ENCODE measurements at regions not wholly inside any gene's neighbourhood (a gene's known extent, or its start where the extent isn't known, plus 50 kb on each side); places are given as distances from the start of the nearest gene placed in this dataset.

- Histone ChIP-seq H3K4me1 (ENCODE audit: control insufficient read depth, insufficient read depth, low read length) (no peaks in the 10 kb centered on the region), H3K36me3 (ENCODE audit: control insufficient read depth, insufficient read depth, low read length) (no peaks in the 10 kb centered on the region), H3K27me3 (ENCODE audit: control insufficient read depth, insufficient read depth, low read length) (no peaks in the 10 kb centered on the region), H3K4me3 (ENCODE audit: low read depth, low read length) (no peak overlapping the region), H3K27ac (ENCODE audit: low read depth, low read length) (no peak overlapping the region), H3K9me3 (ENCODE audit: control insufficient read depth, insufficient read depth, low read length) (no peaks in the 10 kb centered on the region)
- WGBS (ENCODE audit: insufficient coverage) = 80% methylated on average over 1 of the region's 3 CpGs
- DNase-seq (ENCODE audit: low read depth in 4 of 6, low spot score in 6 of 6) = no peak
These were observed 122.4 kb upstream of the VASH1 start for GRCh38 chr14:76638841-76639240.

- Histone ChIP-seq H3K4me3 (ENCODE audit: low read depth, low read length) (no peak overlapping the region), H3K27me3 (ENCODE audit: control insufficient read depth, insufficient read depth, low read length) (no peaks in the 10 kb centered on the region), H3K9me3 (ENCODE audit: control insufficient read depth, insufficient read depth, low read length) (no peaks in the 10 kb centered on the region), H3K36me3 (ENCODE audit: control insufficient read depth, insufficient read depth, low read length) (no peaks in the 10 kb centered on the region), H3K27ac (ENCODE audit: low read depth, low read length) (no peak overlapping the region), H3K4me1 (ENCODE audit: control insufficient read depth, insufficient read depth, low read length) (peaks cover 7% of the 10 kb centered on the region)
- 94% methylated on average over 5 of the region's 6 CpGs for WGBS (ENCODE audit: insufficient coverage)
- DNase-seq (ENCODE audit: low read depth in 4 of 6, low spot score in 6 of 6) = no peak
These were observed 121.5 kb upstream of the VASH1 start for GRCh38 chr14:76639606-76640229.

GRCh38 chr14:76640923-76641395 is 120.3 kb upstream of the VASH1 start:
- H3K36me3 ChIP-seq (ENCODE audit: control insufficient read depth, insufficient read depth, low read length) = no peaks in the 10 kb centered on the region
- DNase-seq (ENCODE audit: low read depth in 4 of 6, low spot score in 6 of 6) = peak in 2 of 6 donors; percentile 23 to 72
- no peak overlapping the region for H3K4me3 ChIP-seq (ENCODE audit: low read depth, low read length)
- no peaks in the 10 kb centered on the region for H3K27me3 ChIP-seq (ENCODE audit: control insufficient read depth, insufficient read depth, low read length)
- no peak overlapping the region for H3K27ac ChIP-seq (ENCODE audit: low read depth, low read length)
- WGBS (ENCODE audit: insufficient coverage) = 63% methylated on average over 1 of the region's 1 CpG
- peaks cover 10% of the 10 kb centered on the region for H3K4me1 ChIP-seq (ENCODE audit: control insufficient read depth, insufficient read depth, low read length)
- no peaks in the 10 kb centered on the region for H3K9me3 ChIP-seq (ENCODE audit: control insufficient read depth, insufficient read depth, low read length)

GRCh38 chr14:76641541-76641940 is 119.7 kb upstream of the VASH1 start:
- H3K4me3 ChIP-seq (ENCODE audit: low read depth, low read length) = no peak overlapping the region
- H3K27ac ChIP-seq (ENCODE audit: low read depth, low read length) = no peak overlapping the region
- H3K9me3 ChIP-seq (ENCODE audit: control insufficient read depth, insufficient read depth, low read length) = no peaks in the 10 kb centered on the region
- H3K4me1 ChIP-seq (ENCODE audit: control insufficient read depth, insufficient read depth, low read length) = peaks cover 10% of the 10 kb centered on the region
- no peaks in the 10 kb centered on the region for H3K27me3 ChIP-seq (ENCODE audit: control insufficient read depth, insufficient read depth, low read length)
- no peaks in the 10 kb centered on the region for H3K36me3 ChIP-seq (ENCODE audit: control insufficient read depth, insufficient read depth, low read length)
- DNase-seq (ENCODE audit: low read depth in 4 of 6, low spot score in 6 of 6) = peak in 1 of 6 donors; percentile 10
- 77% methylated on average over 2 of the region's 4 CpGs for WGBS (ENCODE audit: insufficient coverage)

GRCh38 chr14:76643887-76644286 is 117.4 kb upstream of the VASH1 start:
- no peaks in the 10 kb centered on the region for H3K36me3 ChIP-seq (ENCODE audit: control insufficient read depth, insufficient read depth, low read length)
- no peaks in the 10 kb centered on the region for H3K27me3 ChIP-seq (ENCODE audit: control insufficient read depth, insufficient read depth, low read length)
- 24% methylated on average over 5 of the region's 6 CpGs for WGBS (ENCODE audit: insufficient coverage)
- no peak overlapping the region for H3K27ac ChIP-seq (ENCODE audit: low read depth, low read length)
- peaks cover 10% of the 10 kb centered on the region for H3K4me1 ChIP-seq (ENCODE audit: control insufficient read depth, insufficient read depth, low read length)
- H3K9me3 ChIP-seq (ENCODE audit: control insufficient read depth, insufficient read depth, low read length) = no peaks in the 10 kb centered on the region
- H3K4me3 ChIP-seq (ENCODE audit: low read depth, low read length) = no peak overlapping the region
- peak in 2 of 6 donors; percentile 18 to 58 for DNase-seq (ENCODE audit: low read depth in 4 of 6, low spot score in 6 of 6)

GRCh38 chr14:76644855-76645518 is 116.3 kb upstream of the VASH1 start:
- Histone ChIP-seq H3K27me3 (ENCODE audit: control insufficient read depth, insufficient read depth, low read length) (no peaks in the 10 kb centered on the region), H3K27ac (ENCODE audit: low read depth, low read length) (no peak overlapping the region), H3K4me3 (ENCODE audit: low read depth, low read length) (no peak overlapping the region), H3K9me3 (ENCODE audit: control insufficient read depth, insufficient read depth, low read length) (no peaks in the 10 kb centered on the region), H3K4me1 (ENCODE audit: control insufficient read depth, insufficient read depth, low read length) (peaks cover 10% of the 10 kb centered on the region), H3K36me3 (ENCODE audit: control insufficient read depth, insufficient read depth, low read length) (no peaks in the 10 kb centered on the region)
- DNase-seq (ENCODE audit: low read depth in 4 of 6, low spot score in 6 of 6) = peak; percentile 31 to 85 (median 43)
- 16% methylated on average over 11 of the region's 13 CpGs for WGBS (ENCODE audit: insufficient coverage)

- H3K27ac ChIP-seq (ENCODE audit: low read depth, low read length) = no peak overlapping the region
- H3K36me3 ChIP-seq (ENCODE audit: control insufficient read depth, insufficient read depth, low read length) = no peaks in the 10 kb centered on the region
- no peak overlapping the region for H3K4me3 ChIP-seq (ENCODE audit: low read depth, low read length)
- no peaks in the 10 kb centered on the region for H3K27me3 ChIP-seq (ENCODE audit: control insufficient read depth, insufficient read depth, low read length)
- H3K4me1 ChIP-seq (ENCODE audit: control insufficient read depth, insufficient read depth, low read length) = peaks cover 10% of the 10 kb centered on the region
- peak in 4 of 6 donors; percentile 35 to 87 (median 56) for DNase-seq (ENCODE audit: low read depth in 4 of 6, low spot score in 6 of 6)
- 62% methylated on average over 3 of the region's 7 CpGs for WGBS (ENCODE audit: insufficient coverage)
- H3K9me3 ChIP-seq (ENCODE audit: control insufficient read depth, insufficient read depth, low read length) = no peaks in the 10 kb centered on the region
These were observed 113.5 kb upstream of the VASH1 start for GRCh38 chr14:76647697-76648298.

GRCh38 chr14:76651410-76652055 is 109.7 kb upstream of the VASH1 start:
- H3K27me3 ChIP-seq (ENCODE audit: control insufficient read depth, insufficient read depth, low read length) = no peaks in the 10 kb centered on the region
- no peak for DNase-seq (ENCODE audit: low read depth in 4 of 6, low spot score in 6 of 6)
- no peaks in the 10 kb centered on the region for H3K9me3 ChIP-seq (ENCODE audit: control insufficient read depth, insufficient read depth, low read length)
- WGBS (ENCODE audit: insufficient coverage) = 74% methylated on average over 2 of the region's 3 CpGs
- H3K36me3 ChIP-seq (ENCODE audit: control insufficient read depth, insufficient read depth, low read length) = no peaks in the 10 kb centered on the region
- no peaks in the 10 kb centered on the region for H3K4me1 ChIP-seq (ENCODE audit: control insufficient read depth, insufficient read depth, low read length)
- no peak overlapping the region for H3K27ac ChIP-seq (ENCODE audit: low read depth, low read length)
- no peak overlapping the region for H3K4me3 ChIP-seq (ENCODE audit: low read depth, low read length)

GRCh38 chr14:76653875-76654572 is 107.2 kb upstream of the VASH1 start:
- H3K27me3 ChIP-seq (ENCODE audit: control insufficient read depth, insufficient read depth, low read length) = no peaks in the 10 kb centered on the region
- WGBS (ENCODE audit: insufficient coverage) = 100% methylated on average over 1 of the region's 8 CpGs
- DNase-seq (ENCODE audit: low read depth in 4 of 6, low spot score in 6 of 6) = no peak
- H3K27ac ChIP-seq (ENCODE audit: low read depth, low read length) = no peak overlapping the region
- no peaks in the 10 kb centered on the region for H3K4me1 ChIP-seq (ENCODE audit: control insufficient read depth, insufficient read depth, low read length)
- no peak overlapping the region for H3K4me3 ChIP-seq (ENCODE audit: low read depth, low read length)
- H3K36me3 ChIP-seq (ENCODE audit: control insufficient read depth, insufficient read depth, low read length) = no peaks in the 10 kb centered on the region
- H3K9me3 ChIP-seq (ENCODE audit: control insufficient read depth, insufficient read depth, low read length) = peaks cover 6% of the 10 kb centered on the region
